HepG2 (cell line): ENCODE measurements at regions not wholly inside any gene's neighbourhood (a gene's known extent, or its start where the extent isn't known, plus 50 kb on each side); places are given as distances from the start of the nearest gene placed in this dataset.

Experiments used
- ATAC-seq: fragments of 200-7000 bp; cut with Tn5 transposase; 3 replicates; pipeline ENCODE4 v1.9.1; 2020; ENCODE audit warnings: mild to moderate bottlenecking, moderate library complexity
- BruUV-seq: library from RNA; stranded (reverse); fragments of 400-500 nt; replicated peaks from 2 replicates; lab custom pipeline; 2021; lab: Mats Ljungman, UMichigan
- CTCF ChIA-PET: fragments of 300-600 bp; formaldehyde crosslinking; extraction: SDS; loops from one replicate; lab custom pipeline; 2021; ENCODE audit warnings: low total read pairs, inconsistent platforms, low intra/inter-chr PET ratio; lab: Yijun Ruan, JAX
- POLR2A ChIA-PET: fragments of 350-600 bp; sonication (Branson Sonifier 250); formaldehyde crosslinking; loops from one replicate; lab custom pipeline; 2020; ENCODE audit warnings: antibody characterized with exemption, inconsistent platforms; lab: Yijun Ruan, JAX
- DNase-seq: peaks from one replicate; pipeline ENCODE4 v3.0.0-alpha.2; 2015; ENCODE audit warnings: low spot score
- FAIRE-seq: peaks from 3 replicates; lab custom pipeline; 2011; peaks lifted over from hg19 to GRCh38; lab: Jason Lieb, UNC
- H2AFZ ChIP-seq: one replicate; pipeline ENCODE4 v1.6.1; 2011; ENCODE audit warnings: low read length, inconsistent platforms
- H3K27ac ChIP-seq: fragments of 300-600 bp; 3 replicates; pipeline ENCODE4 v1.8.0; 2011; ENCODE audit warnings: mixed run types, mild to moderate bottlenecking, mixed read lengths, low read length, inconsistent platforms; ENCODE audit not compliant: insufficient read depth; ENCODE audit errors: extremely low read length
- H3K27me3 ChIP-seq, 2 experiments: fragments of 200-600 bp in 1 of 2; 2 replicates in 1 of 2; 3 replicates in 1 of 2; pipeline versions ENCODE4 v1.6.0 to v1.8.0; 2011; ENCODE audit warnings: low read length in 2 of 2, mild to moderate bottlenecking in 2 of 2, moderate library complexity in 2 of 2, inconsistent platforms in 1 of 2; ENCODE audit not compliant: insufficient read depth in 2 of 2, control insufficient read depth in 1 of 2
- H3K36me3 ChIP-seq, 2 experiments: fragments of 200-600 bp in 1 of 2; replicated peaks in 1 of 2; 2 replicates in 1 of 2; 3 replicates in 1 of 2; pipeline versions ENCODE4 v1.5.1 to v1.8.0; 2011; ENCODE audit warnings: low read length in 2 of 2, inconsistent platforms in 1 of 2; ENCODE audit not compliant: insufficient read depth in 2 of 2, control insufficient read depth in 1 of 2
- H3K4me1 ChIP-seq: 2 replicates; pipeline ENCODE4 v1.5.1; 2012; ENCODE audit warnings: low read length, inconsistent platforms; ENCODE audit not compliant: insufficient read depth
- H3K4me2 ChIP-seq: 2 replicates; pipeline ENCODE4 v1.6.0; 2011; ENCODE audit warnings: low read depth, low read length, inconsistent platforms
- H3K4me3 ChIP-seq, 3 experiments: fragments of 200-600 bp in 1 of 3; sonication (generic), shearing (Covaris generic) in 1 of 3; replicated peaks in 1 of 3; 2 replicates each; pipeline ENCODE4 v1.5.1; 2011 to 2016; ENCODE audit warnings: low read length in 3 of 3, inconsistent platforms in 2 of 3, low read depth in 2 of 3, mild to moderate bottlenecking in 2 of 3, control low read depth in 1 of 3, mixed read lengths in 1 of 3; ENCODE audit not compliant: insufficient read depth in 1 of 3
- H3K79me2 ChIP-seq: one replicate; pipeline ENCODE4 v1.6.1; 2011; ENCODE audit warnings: low read length, inconsistent platforms; ENCODE audit not compliant: insufficient read depth
- H3K9ac ChIP-seq: 2 replicates; pipeline ENCODE4 v1.6.0; 2011; ENCODE audit warnings: mild to moderate bottlenecking, low read depth, low read length, inconsistent platforms; ENCODE audit not compliant: insufficient read depth
- H3K9me3 ChIP-seq: 2 replicates; pipeline ENCODE4 v1.5.1; 2012; ENCODE audit warnings: mild to moderate bottlenecking, low read length
- H4K20me1 ChIP-seq: 2 replicates; pipeline ENCODE4 v1.6.0; 2011; ENCODE audit warnings: inconsistent platforms, mild to moderate bottlenecking, low read length, moderate library complexity; ENCODE audit not compliant: insufficient read depth
- HMGA1 ChIP-seq: sonication (generic); formaldehyde crosslinking; conservative IDR thresholded peaks from 2 replicates; pipeline ENCODE4 v1.4.0; 2020; ENCODE audit warnings: missing genetic modification reagents
- HOXA7 ChIP-seq: sonication (generic); formaldehyde crosslinking; IDR thresholded peaks from 2 replicates; pipeline ENCODE4 v1.8.1; 2022; ENCODE audit warnings: mild to moderate bottlenecking, missing genetic modification reagents, moderate library complexity
- IKZF5 ChIP-seq: IDR thresholded peaks from 2 replicates; pipeline ENCODE4 v1.6.1; 2018; ENCODE audit warnings: missing genetic modification reagents, mild to moderate bottlenecking, missing compliant biosample characterization
- ISX ChIP-seq: sonication (generic); formaldehyde crosslinking; conservative IDR thresholded peaks from 2 replicates; pipeline ENCODE4 v1.5.0; 2020; ENCODE audit warnings: missing genetic modification reagents
- MAF1 ChIP-seq: sonication (generic); formaldehyde crosslinking; IDR thresholded peaks from 2 replicates; pipeline ENCODE4 v1.5.0; 2020; ENCODE audit warnings: missing genetic modification reagents, borderline replicate concordance
- NPAS2 ChIP-seq: sonication (generic); formaldehyde crosslinking; IDR thresholded peaks from 2 replicates; pipeline ENCODE4 v1.8.0; 2022; ENCODE audit warnings: mild to moderate bottlenecking, missing genetic modification reagents, borderline replicate concordance
- PREB ChIP-seq: sonication (generic); formaldehyde crosslinking; IDR thresholded peaks from 2 replicates; pipeline ENCODE4 v1.4.0; 2020; ENCODE audit warnings: missing genetic modification reagents
- SIX4 ChIP-seq: sonication (generic); formaldehyde crosslinking; IDR thresholded peaks from 2 replicates; pipeline ENCODE4 v1.4.0; 2020; ENCODE audit warnings: missing genetic modification reagents
- SMARCC2 ChIP-seq: fragments of 450-650 bp; IDR thresholded peaks from 2 replicates; pipeline ENCODE4 v1.6.1; 2017; ENCODE audit warnings: antibody characterized with exemption, mild to moderate bottlenecking
- SP140L ChIP-seq: sonication (generic); formaldehyde crosslinking; IDR thresholded peaks from 2 replicates; pipeline ENCODE4 v1.4.0; 2020; ENCODE audit warnings: missing genetic modification reagents, borderline replicate concordance
- ZFP37 ChIP-seq: sonication (generic); formaldehyde crosslinking; IDR thresholded peaks from 2 replicates; pipeline ENCODE4 v1.4.0; 2020; ENCODE audit warnings: missing genetic modification reagents, borderline replicate concordance
- ZNF562 ChIP-seq: sonication (generic); formaldehyde crosslinking; IDR thresholded peaks from 2 replicates; pipeline ENCODE4 v1.8.0; 2022; ENCODE audit warnings: missing genetic modification reagents, borderline replicate concordance
- ZNF597 ChIP-seq: sonication (generic); formaldehyde crosslinking; IDR thresholded peaks from 2 replicates; pipeline ENCODE4 v1.5.0; 2020; ENCODE audit warnings: missing genetic modification reagents
- ZNF782 ChIP-seq: sonication (generic); formaldehyde crosslinking; IDR thresholded peaks from 2 replicates; pipeline ENCODE4 v1.4.0; 2020; ENCODE audit warnings: missing genetic modification reagents, mild to moderate bottlenecking, borderline replicate concordance
- ZXDC ChIP-seq: sonication (generic); formaldehyde crosslinking; IDR thresholded peaks from 2 replicates; pipeline ENCODE4 v1.5.0; 2020; ENCODE audit warnings: mild to moderate bottlenecking, missing genetic modification reagents
- WGBS: methylation state at CpG from one replicate; pipeline ENCODE4 v1.1.6; 2017; ENCODE audit warnings: low lambda C conversion rate; 5-methylcytosine and 5-hydroxymethylcytosine counted together
- in situ Hi-C: cut with HindIII; loops from 2 replicates; pipeline ENCODE4 v1.10.0; 2017; ENCODE audit warnings: low pct_unique_long_range_greater_than_20kb; ENCODE audit not compliant: extremely low pct_ligation_motif_present
- intact Hi-C: fragments of 100-400 bp; cut with micrococcal nuclease; formaldehyde crosslinking; loops from one replicate; pipeline ENCODE4 v1.10.0; 2022; ENCODE audit not compliant: unreplicated experiment
- TF ChIP-seq, protein P1 (sequence below): sonication (generic); formaldehyde crosslinking; IDR thresholded peaks from 2 replicates; pipeline ENCODE4 v1.4.0; 2020; ENCODE audit warnings: missing genetic modification reagents

DNA sequence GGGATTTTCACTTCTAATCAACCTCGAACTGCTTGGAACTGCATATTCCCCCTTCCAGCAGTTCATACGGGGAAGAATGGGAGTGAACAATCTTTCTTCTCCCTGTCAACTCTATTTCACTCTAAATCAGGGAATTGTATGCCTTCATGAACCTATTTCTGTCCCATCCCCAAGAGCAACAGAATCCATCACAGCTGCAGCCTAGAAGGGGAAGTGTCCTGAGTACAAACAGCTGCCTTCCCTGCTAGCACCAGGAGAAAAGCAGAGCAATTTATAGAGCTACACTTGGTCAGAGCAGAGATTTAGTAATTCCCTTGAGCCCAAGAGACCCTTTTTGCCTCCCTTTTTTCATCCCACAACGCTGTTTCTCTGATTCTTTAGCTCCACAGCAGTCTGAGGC is 208.4 kb downstream of the ADGRG6 start:
- BruUV-seq, result no TSS peak
- no peaks in the 10 kb centered on the region for H3K36me3 ChIP-seq
- H4K20me1 ChIP-seq, result no peaks in the 10 kb centered on the region
- CTCF ChIA-PET, result no interaction called here
- no peak overlapping the region for H2AFZ ChIP-seq
- POLR2A ChIA-PET, result no interaction called here
- ATAC-seq (no peak), FAIRE-seq (no peak), DNase-seq (no peak)
- 2% methylated on average over 3 of the region's 3 CpGs for WGBS
- H3K4me1 ChIP-seq, result no peaks in the 10 kb centered on the region
- no peak overlapping the region for H3K4me2 ChIP-seq
- in situ Hi-C loops, result no loop called here
- H3K9me3 ChIP-seq, result no peaks in the 10 kb centered on the region
- intact Hi-C loops, result no loop called here
- no peaks in the 10 kb centered on the region for H3K79me2 ChIP-seq
- TF ChIP-seq ISX (CRISPR knock-in tag) (no peak), ZNF597 (no peak), NPAS2 (no peak), IKZF5 (no peak), ZFP37 (CRISPR knock-in tag) (no peak), MAF1 (CRISPR knock-in tag) (no peak), PREB (CRISPR knock-in tag) (no peak), ZNF782 (no peak), SMARCC2 (no peak), ZXDC (no peak), ZNF562 (no peak), HMGA1 (CRISPR knock-in tag) (no peak), SP140L (CRISPR knock-in tag) (no peak), SIX4 (CRISPR knock-in tag) (no peak), HOXA7 (CRISPR knock-in tag) (no peak)
- TF ChIP-seq, protein P1, sequence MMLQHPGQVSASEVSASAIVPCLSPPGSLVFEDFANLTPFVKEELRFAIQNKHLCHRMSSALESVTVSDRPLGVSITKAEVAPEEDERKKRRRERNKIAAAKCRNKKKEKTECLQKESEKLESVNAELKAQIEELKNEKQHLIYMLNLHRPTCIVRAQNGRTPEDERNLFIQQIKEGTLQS (CRISPR knock-in tag), result no peak
- no peak overlapping the region for H3K4me3 ChIP-seq
- no peak overlapping the region for H3K9ac ChIP-seq
- peaks cover 0 to 3% of the 10 kb centered on the region in 2 experiments; a peak in 2 of 5 replicates for H3K27me3 ChIP-seq
- H3K27ac ChIP-seq, result no peak overlapping the region
